ENCODE measurements at regions not wholly inside any gene's neighbourhood (a gene's known extent, or its start where the extent isn't known, plus 50 kb on each side); places are given as distances from the start of the nearest gene placed in this dataset.

DNA sequence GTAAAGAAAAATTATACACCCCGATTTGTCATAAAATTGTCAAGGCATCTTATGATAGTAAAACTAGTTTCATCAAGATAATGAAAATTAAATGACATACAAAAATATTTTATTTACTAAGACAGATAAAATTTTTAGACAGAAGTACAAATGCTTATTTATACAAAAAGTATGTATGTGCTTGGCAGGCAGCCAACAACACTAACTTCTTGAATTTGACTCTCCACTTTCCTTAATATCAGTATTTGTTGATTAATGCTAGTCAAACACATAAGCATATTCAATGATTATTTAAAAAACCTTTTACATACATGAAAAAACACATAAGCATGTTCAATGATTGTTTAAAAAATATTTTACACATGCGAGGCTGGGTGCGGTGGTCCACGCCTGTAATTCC lies 1079.9 kb upstream of the CDH6 start:
- no peak for DNase-seq
- H3K27me3 Mint-ChIP-seq (ENCODE audit: unreplicated experiment): no peaks in the 10 kb centered on the region
- intact Hi-C loops (cut with micrococcal nuclease; ENCODE audit: unreplicated experiment): no loop called here

DNA sequence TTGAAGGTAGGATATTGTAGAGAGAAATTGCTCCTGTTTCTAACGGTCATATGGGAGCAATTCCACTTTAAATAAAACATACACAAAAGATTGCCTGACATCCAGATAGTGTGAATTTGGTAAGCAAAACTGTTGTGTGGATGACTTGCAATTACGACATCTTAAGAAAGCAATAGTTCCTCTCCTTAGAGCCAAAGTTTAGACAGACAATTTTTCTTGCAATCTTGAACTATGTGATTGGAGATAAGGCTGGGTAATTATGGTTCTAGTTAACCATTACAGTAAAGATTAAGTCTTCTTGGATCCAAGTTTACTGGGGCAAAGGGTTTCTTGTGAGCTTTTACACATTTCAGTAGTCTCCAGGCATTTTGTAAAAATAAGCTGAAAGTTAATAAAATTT lies 1080.6 kb upstream of the CDH6 start:
- Mint-ChIP-seq H3K4me3 (ENCODE audit: low read depth, unreplicated experiment) (no peak overlapping the region), H3K27ac (ENCODE audit: unreplicated experiment) (no peak overlapping the region), H3K36me3 (ENCODE audit: insufficient read depth, unreplicated experiment) (no peaks in the 10 kb centered on the region), H3K27me3 (ENCODE audit: unreplicated experiment) (no peaks in the 10 kb centered on the region), H3K4me1 (ENCODE audit: low read depth, unreplicated experiment) (no peaks in the 10 kb centered on the region), H3K9me3 (ENCODE audit: low read depth, unreplicated experiment) (peaks cover 12% of the 10 kb centered on the region)
- TF ChIP-seq, protein P1, sequence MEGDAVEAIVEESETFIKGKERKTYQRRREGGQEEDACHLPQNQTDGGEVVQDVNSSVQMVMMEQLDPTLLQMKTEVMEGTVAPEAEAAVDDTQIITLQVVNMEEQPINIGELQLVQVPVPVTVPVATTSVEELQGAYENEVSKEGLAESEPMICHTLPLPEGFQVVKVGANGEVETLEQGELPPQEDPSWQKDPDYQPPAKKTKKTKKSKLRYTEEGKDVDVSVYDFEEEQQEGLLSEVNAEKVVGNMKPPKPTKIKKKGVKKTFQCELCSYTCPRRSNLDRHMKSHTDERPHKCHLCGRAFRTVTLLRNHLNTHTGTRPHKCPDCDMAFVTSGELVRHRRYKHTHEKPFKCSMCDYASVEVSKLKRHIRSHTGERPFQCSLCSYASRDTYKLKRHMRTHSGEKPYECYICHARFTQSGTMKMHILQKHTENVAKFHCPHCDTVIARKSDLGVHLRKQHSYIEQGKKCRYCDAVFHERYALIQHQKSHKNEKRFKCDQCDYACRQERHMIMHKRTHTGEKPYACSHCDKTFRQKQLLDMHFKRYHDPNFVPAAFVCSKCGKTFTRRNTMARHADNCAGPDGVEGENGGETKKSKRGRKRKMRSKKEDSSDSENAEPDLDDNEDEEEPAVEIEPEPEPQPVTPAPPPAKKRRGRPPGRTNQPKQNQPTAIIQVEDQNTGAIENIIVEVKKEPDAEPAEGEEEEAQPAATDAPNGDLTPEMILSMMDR (IDR thresholded peaks at IDR 0.05; ENCODE audit: unreplicated experiment): no peak
- no peak for DNase-seq
- intact Hi-C loops (cut with micrococcal nuclease; ENCODE audit: unreplicated experiment): no loop called here
- BruUV-seq (replicated peaks): no TSS peak
- CTCF ChIA-PET: no interaction called here

More for the DNA sequence above, 1079.9 kb upstream of the CDH6 start:
- no TSS peak for BruUV-seq (replicated peaks)
- Mint-ChIP-seq H3K4me3 (ENCODE audit: low read depth, unreplicated experiment) (no peak overlapping the region), H3K4me1 (ENCODE audit: low read depth, unreplicated experiment) (no peaks in the 10 kb centered on the region), H3K9me3 (ENCODE audit: low read depth, unreplicated experiment) (peaks cover 9% of the 10 kb centered on the region), H3K27ac (ENCODE audit: unreplicated experiment) (no peak overlapping the region), H3K36me3 (ENCODE audit: insufficient read depth, unreplicated experiment) (no peaks in the 10 kb centered on the region)
- TF ChIP-seq, protein P1 (IDR thresholded peaks at IDR 0.05; ENCODE audit: unreplicated experiment): no peak
- CTCF ChIA-PET: no interaction called here

DNA sequence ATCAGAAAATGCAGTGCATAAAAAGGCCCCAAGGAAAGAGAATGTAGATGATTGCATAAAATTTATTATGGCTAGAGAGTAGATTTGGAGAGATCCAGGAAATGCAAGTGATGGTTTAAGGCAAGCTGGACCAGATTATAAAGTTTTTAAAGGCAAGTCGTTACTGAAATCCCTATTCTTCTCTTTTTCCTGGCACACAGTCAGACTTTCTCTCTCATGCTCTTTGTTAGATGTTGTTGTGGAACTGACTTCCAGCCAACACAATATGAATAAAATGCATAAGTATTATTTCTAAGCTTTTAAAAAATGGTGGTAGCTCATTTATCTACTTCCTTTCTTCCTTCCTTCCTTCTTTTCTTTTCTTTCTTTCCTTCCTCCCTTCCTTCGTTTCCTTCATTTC lies 1085.4 kb upstream of the CDH6 start:
- DNase-seq: no peak
- CTCF ChIA-PET: no interaction called here
- H3K27ac Mint-ChIP-seq (ENCODE audit: unreplicated experiment): no peak overlapping the region
- peaks cover 12% of the 10 kb centered on the region for H3K9me3 Mint-ChIP-seq (ENCODE audit: low read depth, unreplicated experiment)
- no peak overlapping the region for H3K4me3 Mint-ChIP-seq (ENCODE audit: low read depth, unreplicated experiment)
- H3K27me3 Mint-ChIP-seq (ENCODE audit: unreplicated experiment): no peaks in the 10 kb centered on the region
- H3K36me3 Mint-ChIP-seq (ENCODE audit: insufficient read depth, unreplicated experiment): no peaks in the 10 kb centered on the region
- intact Hi-C loops (cut with micrococcal nuclease; ENCODE audit: unreplicated experiment): no loop called here
- TF ChIP-seq, protein P1 (IDR thresholded peaks at IDR 0.05; ENCODE audit: unreplicated experiment): no peak
- BruUV-seq (replicated peaks): no TSS peak
- no peaks in the 10 kb centered on the region for H3K4me1 Mint-ChIP-seq (ENCODE audit: low read depth, unreplicated experiment)

DNA sequence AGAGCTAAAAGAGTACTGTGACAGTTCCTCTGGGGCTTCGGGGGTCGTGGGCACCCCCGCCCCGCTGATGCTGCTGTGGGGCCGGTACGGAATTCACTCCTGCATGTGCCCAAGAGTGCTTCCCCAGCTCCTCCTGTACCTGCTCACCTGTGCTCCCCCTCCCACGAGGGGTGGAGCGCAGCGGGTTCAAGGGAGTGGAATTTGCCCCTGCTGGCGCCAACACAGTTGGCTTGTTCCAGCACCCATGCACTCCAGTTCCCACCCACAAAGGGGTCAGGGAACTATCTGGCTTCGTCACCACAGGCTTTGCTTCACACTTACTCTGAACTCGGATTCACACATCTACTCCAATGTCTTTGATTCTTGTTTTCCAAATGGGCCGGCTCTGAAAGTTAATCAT lies 1086.9 kb upstream of the CDH6 start:
- no peaks in the 10 kb centered on the region for H3K27me3 Mint-ChIP-seq (ENCODE audit: unreplicated experiment)
- H3K27ac Mint-ChIP-seq (ENCODE audit: unreplicated experiment): no peak overlapping the region
- no peak overlapping the region for H3K4me3 Mint-ChIP-seq (ENCODE audit: low read depth, unreplicated experiment)
- H3K36me3 Mint-ChIP-seq (ENCODE audit: insufficient read depth, unreplicated experiment): no peaks in the 10 kb centered on the region
- DNase-seq: no peak
- intact Hi-C loops (cut with micrococcal nuclease; ENCODE audit: unreplicated experiment): no loop called here
- BruUV-seq (replicated peaks): no TSS peak
- no peaks in the 10 kb centered on the region for H3K4me1 Mint-ChIP-seq (ENCODE audit: low read depth, unreplicated experiment)
- CTCF ChIA-PET: no interaction called here
- peaks cover 5% of the 10 kb centered on the region for H3K9me3 Mint-ChIP-seq (ENCODE audit: low read depth, unreplicated experiment)
- TF ChIP-seq, protein P1 (IDR thresholded peaks at IDR 0.05; ENCODE audit: unreplicated experiment): no peak
